ENCODE measurements at regions not wholly inside any gene's neighbourhood (a gene's known extent, or its start where the extent isn't known, plus 50 kb on each side); places are given as distances from the start of the nearest gene placed in this dataset.

DNA sequence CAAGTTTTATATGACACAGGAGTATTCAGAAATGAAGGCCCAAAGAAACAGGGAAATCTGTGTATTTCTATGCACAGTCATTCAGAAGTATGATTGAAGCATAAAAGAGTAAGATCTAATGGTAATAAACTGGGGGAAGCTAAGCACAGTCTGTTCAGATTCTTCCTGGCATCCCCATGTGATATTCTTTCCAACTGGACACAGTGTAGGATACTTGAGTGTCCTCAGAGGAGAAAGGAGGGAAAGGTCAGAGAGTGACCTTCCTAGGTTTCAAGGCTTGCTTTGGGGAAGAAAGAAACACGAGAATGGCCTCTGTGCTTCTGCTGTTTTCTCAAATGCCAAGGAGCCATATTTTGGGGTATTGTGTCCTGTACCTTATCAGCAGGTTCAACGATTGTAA is 1798.4 kb upstream of the WWC1 start:
- FAIRE-seq = no peak

DNA sequence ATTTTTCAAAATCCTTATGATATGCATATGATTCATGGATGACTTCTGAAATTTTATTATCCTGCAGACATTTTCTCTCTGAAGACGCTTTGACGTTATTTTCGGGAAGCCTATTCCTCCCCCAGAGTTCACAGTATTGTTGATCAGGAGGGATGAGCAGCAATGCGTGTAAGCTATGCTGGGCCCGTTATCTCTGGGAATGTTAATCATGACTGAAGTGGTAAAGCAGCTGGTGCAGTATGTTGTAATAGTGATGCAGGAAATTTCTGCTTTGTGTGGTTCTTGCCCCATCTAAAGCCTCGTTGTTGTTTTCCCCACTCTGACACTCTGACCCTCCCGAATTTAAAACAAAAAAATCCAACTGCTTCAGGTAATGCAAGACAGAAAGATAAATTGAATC is 1797.8 kb upstream of the WWC1 start:
- no peak for FAIRE-seq

DNA sequence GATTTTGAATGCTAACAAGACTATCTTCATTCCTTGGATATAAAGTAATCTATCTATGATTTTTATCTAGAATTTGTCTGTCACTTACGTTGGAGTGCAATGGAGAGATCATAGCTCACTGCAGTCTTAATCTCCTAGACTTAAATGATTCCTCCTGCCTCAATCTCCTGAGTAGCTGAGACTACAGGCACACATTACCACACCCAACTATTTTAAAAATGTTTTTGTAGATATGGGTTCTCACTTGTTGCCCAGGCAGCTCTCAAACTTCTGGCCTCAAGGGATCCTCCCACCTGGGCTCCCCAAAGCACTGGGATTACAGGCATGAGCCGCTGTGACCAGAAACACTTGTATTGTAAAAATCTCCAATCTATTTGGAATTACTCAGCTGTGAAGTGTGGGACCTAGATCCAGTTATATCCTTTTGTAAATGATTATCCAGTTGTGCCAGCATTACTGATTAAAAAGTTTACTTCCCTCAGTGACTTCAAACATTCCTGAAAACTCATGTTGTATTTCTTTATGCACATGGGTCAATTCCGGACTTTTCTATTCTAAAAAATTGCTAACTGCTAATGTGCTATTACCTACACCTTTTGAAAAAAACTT is 1793.8 kb upstream of the WWC1 start:
- no peak for FAIRE-seq

DNA sequence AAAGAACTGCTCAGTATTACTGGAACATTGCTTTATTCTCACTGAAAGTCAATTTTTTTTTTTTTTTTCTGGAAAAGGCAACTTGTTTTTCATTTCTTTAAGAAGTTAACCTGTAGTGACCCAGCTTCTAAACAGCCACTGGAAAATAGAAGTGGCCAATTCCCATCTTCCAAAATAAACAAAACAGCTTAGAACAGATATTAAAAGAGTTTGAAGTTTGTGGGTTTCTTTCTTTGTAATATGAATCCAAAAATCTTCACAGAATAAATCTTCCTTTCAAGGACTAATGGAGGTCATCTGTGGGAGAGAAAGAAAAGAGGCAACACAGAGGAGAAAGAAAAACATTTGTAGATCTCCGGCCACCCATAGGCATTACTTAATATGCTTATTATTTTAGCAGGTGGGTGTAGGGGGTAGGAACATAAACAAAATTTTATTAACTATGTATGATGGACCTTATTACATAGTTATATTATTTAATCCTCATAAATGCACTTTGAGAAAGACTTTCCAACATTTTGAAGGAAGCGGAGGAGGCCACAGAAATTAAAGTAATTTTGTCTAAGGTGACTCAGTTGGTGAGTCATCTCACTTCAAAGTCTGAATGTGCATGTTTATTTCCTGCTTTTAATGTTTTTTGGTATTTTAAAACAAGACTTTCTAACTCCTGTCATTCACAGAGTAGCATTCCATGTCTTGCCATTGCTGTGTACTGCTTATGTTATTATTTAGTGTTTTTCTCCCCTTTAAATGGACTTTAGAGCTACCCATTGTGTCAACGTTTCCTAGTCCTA is 1791.8 kb upstream of the WWC1 start:
- FAIRE-seq = peak; percentile 99

DNA sequence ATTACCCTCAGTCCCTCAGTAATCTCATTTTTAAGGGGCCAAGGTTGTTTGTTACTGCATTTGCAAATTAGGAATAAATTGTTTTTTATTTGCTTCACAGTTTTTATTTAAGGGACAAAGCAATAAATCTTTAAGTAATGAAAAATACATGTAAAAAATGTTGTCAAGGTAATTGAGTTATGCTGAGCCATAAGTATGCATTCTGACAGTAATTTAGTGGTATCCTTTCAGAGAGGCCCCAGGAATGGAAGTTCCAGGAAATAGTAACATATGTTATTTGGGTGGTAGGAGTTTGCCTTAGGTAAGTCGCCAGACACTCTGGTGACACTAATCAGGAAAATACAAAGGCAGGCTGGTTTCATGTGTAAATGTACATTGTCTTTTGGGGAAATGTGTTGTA is 1787.9 kb upstream of the WWC1 start:
- FAIRE-seq = no peak

DNA sequence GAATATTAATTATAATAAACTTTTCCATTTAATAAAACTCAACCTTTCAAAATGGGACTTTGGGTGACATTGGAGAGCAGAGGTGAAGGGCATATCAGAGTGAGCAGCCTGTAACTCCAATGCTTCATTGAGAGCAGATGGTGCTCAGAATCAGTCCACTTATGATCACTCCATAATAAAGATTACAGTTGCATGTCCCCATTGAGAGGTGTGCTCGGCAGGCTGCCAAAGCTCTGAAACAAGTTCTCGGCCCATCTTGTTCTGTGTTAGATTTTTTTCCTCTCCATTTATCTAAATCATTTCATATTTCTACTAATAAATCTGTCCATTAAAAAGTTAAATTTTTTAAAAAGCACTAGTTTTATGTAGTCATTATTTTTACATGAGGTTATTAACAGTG is 1786.4 kb upstream of the WWC1 start:
- no peak for FAIRE-seq

DNA sequence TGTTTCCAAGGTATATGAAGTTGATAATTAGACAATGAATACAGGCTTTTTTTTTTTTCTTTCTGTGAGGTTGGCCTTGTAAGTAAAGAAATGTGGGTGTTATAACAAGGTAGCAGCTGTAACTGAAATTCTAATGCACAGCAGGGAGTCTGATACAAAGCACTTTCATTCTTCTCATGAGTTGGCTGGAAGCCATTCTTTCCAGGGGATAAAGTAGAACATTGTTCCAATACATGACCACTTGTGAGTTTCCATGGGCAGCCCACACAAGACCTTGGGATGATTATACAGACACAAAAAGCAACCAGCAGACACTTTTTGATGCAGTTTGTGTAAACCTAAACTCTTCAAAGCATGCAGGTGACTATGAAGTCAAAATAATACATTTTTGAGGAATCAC is 1785.9 kb upstream of the WWC1 start:
- no peak for FAIRE-seq

DNA sequence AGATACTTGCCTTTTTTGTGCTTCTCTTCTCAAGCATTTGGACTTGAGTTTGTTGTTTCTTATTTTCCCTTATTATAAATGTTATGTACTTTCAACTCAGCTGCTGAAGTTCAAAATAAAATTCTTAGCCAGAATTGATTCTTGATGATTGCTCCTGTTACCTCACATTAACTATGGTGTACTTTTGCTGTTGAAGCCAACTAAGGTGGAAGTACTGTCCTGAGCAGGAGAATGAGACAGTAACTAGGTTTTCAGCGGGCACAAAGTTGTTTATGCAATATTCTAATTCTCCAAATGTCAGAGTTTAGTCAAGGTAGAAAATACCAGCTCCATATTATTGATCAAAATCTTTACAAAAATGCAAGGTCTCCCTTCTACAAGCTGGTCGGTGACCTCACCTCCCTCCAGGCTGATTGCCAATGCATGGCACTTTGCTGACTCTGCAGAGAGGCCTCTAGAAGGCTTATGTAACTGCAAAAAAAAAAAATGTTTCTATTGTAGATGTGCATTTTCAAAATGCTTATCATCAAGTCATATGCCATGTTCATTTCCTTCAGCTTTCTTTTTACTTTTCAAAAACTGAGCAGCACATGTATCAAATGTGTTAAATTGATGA is 1783.5 kb upstream of the WWC1 start:
- no peak for FAIRE-seq

DNA sequence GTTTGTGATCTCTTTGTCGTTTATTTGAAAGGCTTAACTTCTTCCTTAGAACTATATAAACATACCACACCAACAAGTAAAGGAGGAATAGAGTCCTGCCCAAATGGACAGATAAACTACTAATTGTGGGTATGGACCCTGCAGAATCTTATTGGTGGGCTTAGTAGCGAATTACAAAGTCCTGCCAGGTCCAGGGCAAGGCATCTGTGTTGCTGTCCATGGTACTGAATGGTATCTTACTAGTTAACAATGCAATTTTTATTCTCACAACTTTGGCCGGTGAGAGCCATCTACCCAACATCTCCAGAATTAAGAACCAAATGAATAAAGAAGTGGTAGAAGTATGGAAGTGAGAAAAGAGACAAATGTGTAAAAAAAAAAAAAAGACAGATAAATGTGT is 1782.4 kb upstream of the WWC1 start:
- FAIRE-seq = no peak

DNA sequence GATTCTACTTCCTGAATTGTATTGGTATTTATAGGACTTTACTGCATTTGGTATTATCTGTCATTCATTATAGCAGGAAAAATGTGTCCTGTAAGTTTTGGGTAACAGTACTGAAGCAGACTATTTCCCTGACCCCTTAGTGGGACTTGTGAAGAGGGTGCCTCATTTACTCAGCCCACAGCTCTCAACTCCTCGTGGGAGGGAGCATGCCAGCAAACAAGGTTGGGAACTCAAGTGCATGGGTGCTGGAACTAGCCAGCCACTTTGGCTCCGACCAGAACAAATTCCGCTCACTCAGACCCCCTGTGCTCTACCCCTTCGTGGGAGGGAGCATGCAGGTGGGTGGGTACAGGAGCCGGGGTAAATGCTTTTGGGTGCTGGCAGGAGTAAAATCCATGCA is 1773.5 kb upstream of the WWC1 start:
- no peak for FAIRE-seq

DNA sequence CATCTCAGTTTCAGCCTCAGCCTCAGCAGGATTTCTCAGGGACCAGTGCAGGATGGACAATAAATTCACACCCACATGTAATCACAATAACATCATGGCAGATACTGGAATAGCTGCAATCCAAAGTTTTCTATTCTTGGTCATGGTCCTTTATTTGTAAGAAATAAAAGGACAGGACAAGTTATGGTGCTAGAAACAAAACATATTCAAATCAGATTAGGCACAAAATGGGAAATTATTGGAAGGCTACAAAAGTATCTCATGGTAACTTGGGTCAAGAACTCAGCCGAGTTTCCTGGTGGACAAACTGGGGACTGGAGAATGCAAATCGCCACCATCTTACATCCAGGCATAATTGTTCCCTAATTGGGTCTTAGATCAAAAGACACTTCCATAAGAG is 1768.2 kb upstream of the WWC1 start:
- no peak for FAIRE-seq

DNA sequence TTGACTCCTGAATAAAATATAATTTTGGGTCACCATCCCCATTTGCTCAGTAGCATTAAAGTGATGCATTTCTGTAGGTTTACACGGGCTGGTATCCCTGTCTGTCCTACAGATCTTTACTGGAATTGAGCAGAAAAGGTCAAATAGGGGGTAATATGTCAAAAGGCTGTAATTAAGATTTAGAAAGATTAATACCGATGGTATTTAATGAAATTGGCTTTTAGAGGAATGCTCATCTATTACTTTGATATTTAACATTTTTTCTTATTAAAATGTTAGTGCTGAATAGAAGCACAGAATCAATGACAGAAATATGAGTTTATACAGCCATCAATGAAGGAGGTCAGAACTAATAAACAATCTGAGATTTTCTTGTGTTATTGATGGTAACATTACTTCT is 1762.2 kb upstream of the WWC1 start:
- no peak for FAIRE-seq

DNA sequence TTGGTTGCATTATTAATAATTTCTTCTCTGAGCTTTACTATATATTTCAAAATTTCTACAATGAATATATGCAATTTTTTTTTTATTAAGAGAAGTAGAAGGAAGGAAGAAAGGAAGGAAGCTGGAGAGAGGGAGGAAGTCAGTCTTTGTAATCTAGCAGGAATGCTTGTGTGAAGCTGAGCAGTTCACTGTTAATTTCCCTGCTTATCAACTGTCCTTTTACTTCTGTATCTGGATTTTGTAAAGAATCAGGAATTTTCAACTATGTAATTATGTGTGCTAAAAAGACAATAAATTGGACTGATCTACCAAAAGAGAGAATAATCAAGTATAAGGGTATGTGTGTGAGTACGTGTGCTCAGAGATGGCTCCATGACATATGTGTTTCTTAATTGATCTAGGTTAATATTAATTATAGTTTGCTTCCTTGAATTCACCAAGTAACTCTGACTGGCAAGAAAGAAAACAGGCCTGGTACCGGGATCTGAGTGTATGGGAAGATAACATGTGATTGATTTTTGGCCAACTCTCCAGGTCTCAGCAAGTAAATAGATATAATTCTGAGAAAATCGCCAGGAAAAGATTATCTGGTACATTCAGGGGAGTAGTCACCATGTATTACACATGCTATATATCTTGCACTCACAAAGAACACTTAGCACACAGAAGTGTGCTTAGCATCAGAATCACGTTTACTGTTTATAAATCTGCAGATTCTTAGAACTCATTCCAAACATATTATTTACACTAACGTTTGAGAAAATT is 1758.8 kb upstream of the WWC1 start:
- no peak for FAIRE-seq

DNA sequence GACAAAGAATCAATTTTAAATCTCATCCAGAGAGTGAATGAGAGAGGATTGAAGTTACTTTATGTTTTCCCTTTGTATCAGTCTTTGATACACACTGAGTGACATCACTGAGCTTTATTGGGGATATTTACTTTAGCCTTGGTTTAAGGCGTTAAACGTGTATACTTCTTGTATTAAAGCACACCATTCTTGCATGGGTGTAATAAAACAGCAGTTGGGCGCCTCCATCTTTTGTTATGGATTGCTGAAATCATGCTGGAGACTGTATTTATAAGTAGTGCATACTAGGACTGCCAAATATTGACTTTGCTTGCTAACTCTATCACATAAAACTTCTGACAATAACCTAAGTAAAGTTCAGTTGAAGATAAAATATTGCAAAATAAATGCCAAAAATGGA is 1755.8 kb upstream of the WWC1 start:
- FAIRE-seq = no peak

DNA sequence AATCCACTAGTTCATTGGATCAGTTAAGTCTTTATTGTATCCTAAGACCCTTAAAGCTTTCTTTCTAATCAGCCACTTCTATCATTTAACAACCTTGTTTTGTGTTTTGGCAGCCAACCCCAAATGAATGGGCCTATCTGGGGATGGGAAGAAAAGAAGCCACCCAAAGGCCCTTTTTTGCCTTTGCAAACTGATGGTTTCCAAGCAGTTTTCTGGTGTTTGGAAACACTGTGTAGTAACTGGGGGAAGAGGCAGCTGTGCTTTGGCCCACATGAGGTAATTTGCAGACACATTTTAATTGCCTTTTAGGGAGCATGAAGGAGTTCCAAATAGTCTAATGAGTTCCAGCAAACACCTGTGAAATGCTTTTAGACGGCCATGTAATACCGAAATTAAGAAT is 1751.3 kb upstream of the WWC1 start:
- no peak for FAIRE-seq

DNA sequence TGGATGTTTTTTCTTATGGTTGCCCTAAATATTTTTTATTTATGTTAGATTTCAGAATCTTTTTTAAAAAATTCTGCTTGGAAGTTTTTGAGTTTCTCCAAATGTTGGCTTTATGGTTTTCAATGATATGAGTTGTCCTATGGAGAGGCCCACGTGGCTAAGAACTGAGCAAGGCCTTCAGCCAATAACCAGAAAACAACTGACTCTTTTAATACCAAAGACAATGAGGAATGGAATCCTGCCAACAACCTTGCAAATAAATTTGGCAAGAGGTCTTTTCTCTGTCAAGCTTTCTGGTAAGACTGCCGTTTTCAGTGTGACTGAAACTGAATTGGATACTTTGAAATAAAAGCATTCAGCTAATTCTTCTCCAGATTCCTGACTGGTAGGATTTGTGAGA is 1740.1 kb upstream of the WWC1 start:
- no peak for FAIRE-seq

DNA sequence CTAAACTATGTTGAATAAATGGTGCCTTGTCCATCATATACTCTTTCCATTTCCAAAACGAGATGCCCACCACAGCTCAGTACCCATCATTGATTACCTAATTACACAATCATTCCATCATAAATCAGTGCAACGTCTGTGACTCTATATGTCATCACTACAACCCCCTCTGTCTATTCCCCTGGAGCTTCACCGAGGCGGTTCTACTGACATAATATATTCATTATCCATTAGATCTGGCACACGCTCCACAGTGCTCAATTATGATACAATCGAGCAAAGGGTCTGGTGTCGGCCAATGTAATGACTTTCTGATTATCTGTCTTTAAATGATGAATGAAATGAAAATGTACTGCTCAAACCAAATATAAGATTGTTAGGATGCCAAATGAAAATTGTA is 1737.7 kb upstream of the WWC1 start:
- FAIRE-seq = no peak

DNA sequence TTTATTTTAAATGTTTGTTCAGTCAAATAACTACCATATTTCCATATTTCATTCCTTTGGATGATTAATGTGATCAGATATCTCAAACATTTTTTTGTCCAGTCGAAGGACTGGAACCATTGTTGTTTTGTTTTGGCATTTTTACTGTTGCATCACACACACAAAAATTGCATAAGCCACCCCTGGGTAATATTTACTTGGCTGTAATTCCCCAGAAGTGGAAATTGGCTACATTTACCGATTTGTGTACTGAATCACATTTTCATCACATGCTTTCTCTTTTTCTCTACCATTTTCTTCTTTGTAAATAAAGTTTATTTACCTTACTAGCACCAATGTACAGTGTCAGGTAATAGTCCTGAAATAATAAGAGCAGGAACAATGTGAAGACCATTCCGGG is 1729.7 kb upstream of the WWC1 start:
- no peak for FAIRE-seq

DNA sequence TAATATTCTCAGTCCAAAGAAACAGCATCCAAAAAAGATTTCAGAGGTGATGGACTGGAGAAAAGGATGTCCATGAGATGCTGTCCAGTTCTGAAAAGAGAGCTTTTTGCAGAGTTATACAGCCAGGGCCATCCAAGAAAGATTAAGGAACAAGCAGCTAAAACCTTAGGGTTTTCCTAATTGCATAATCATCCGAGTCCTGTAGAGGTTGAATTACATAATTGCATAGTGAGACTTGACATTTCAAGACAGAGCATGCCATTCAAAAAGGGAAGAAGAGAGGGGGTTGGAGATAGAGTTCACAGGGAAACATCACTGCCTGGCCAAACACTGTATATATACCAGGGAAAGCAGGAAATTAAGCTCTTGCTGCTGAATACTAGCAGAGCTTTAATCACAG is 1729.2 kb upstream of the WWC1 start:
- no peak for FAIRE-seq

DNA sequence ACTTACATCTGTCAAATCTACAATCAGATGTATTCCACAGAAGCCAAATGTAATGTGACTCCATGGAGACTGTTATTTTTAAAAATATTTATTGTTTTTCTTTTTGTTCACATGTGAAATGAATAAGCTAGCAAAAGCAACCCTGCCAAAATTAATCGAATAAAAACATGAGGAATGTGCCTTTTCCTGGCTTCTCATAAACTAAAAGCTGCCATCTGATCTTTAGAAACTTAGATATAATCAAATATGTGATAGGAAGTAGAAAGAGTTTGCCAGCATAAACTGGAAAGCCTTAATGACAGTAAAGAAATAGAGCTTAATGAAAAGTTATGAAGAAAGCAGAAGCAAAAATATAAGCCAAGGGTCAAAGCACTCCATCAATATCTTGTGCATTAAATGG is 1724.7 kb upstream of the WWC1 start:
- no peak for FAIRE-seq

DNA sequence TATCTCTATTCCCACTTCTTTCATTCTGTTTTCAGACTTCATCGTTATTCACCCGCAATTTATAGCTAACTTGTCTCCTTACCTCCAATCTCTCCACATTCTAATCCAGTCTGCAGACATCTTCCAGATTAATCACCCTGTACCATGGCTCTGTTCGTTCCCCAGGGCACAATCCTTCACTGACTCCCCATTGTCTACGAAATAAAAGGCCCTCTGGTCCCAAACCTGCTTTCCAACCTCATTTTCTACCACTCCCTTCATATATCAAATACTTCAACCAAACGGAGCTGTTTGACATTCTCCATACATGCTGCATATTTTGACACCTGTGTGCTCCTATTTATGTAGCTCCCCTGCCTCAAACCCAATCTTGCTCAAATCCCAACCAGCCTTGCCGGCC is 1720.6 kb upstream of the WWC1 start:
- no peak for FAIRE-seq

DNA sequence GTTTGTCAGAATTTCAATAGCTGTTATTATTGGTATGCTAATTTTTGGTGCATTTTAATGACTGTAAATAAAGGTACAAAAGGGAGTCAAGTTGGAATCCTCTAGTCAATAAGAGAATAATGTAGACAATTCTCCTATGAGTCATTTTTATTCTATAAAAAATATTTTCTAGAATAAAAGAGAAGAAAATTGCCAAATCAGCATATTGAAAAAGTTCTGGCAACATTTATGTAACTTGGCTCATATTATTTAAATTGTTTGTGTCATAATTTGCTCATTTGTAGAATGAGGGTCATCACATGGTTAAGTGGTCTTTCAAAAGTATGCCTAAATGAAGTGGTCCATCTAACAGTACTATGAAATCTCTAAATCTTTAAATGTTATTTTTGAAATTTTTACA is 1719.8 kb upstream of the WWC1 start:
- no peak for FAIRE-seq

DNA sequence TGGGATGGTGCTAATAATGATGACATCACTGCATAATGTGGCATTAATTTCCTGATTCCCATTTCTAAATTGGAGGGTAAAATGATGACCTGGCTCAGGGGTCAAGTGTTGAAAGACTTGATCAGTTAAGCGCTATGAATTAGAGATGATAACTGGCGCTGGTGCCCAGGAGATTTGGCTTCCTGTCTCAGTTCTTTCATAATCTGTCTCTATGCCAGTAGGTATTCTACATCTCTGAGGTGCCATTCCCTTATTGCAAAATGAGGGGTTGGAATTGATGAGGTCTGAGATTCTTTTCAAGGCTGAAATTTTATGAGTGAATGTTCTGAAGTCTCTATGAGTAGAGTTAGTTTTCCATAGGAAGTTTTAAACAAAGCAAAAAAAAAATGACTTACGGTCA is 1715.1 kb upstream of the WWC1 start:
- no peak for FAIRE-seq

DNA sequence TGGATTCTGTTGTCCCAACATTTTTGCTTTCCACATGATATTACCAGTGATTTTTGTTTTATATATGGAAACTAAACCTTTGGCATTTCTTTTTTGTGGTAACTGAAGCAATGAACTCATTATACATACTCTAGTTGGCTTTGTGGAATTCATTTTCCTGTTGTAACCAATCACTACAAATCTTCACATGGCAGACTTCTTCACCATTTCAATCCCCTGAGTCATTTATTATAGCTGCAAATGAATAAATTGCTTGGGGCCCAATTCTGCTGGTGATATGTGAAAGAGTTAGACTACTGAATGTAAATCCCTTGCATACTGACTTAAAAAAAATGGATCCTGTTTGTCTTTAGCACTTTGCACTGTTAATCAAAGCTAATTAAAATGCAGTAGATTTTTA is 1709.6 kb upstream of the WWC1 start:
- FAIRE-seq = no peak
